ENCODE measurements at regions not wholly inside any gene's neighbourhood (a gene's known extent, or its start where the extent isn't known, plus 50 kb on each side); places are given as distances from the start of the nearest gene placed in this dataset.
"Not testable (repeated sequence)": the region's sequence is repeated elsewhere in the genome, so short reads cannot be mapped to it uniquely, and the experiment has no call there.

DNA sequence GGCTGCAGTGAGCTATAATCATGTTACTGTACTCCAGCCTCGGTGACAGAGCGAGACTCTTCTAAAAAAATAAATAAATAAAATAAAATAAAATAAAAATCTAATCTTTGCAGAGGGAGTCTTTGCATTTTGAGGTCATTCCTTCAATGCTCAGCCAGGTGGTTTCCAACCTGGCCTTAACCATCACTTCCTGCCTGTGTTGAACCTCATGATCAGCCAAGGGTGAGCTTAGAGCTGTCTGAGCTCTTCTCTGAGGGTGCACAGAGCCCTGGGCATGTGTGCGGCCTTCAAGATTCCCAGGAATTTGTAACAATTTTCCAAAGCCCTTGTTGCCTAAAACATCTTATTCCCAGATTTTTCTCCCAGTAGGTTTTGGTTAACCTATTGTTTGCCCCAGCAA is 94.3 kb downstream of the KCNJ12 start:
- not testable (repeated sequence) for DNase-seq (ENCODE audit: low spot score)

DNA sequence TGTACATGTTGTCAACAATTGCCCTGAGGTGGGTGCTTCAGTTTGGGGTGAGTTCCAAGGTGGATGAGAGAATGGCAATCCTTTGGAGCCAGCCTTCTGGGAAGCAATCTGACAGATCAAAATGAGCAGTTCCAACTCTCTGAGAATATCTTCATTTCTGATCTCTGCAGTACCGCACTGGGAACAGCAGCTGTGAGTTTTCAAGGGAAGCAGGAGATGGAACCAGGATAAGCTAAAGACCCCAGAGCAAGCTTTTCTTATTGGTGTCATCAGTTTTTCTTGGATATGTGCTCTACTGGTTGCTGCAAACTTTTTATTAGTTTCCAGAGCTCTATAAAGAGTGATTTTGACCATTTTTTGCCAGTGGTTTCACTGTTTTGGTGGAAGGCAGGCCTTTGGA is 94.7 kb downstream of the KCNJ12 start:
- no peak for DNase-seq (ENCODE audit: low spot score)

DNA sequence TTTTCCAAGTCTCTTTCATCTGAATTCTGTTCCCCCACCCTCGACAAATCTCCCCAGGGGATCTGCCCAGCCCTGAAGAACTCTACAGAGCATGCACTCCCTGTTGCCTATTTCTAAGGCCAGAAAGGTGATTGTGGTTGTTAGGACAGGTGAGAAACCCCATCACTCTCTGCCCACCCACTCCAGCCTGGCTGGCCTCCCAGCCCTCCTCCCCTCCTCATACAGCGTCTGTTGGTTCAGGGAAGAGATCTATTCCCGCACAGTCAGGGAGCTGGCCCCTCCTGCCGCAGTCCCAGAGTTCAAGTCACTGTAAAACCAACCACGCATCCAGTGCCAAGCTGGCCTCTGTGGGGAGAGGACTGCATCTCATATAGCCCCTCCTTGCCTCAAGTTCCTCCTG is 98.7 kb downstream of the KCNJ12 start:
- no peak for DNase-seq (ENCODE audit: low spot score)

DNA sequence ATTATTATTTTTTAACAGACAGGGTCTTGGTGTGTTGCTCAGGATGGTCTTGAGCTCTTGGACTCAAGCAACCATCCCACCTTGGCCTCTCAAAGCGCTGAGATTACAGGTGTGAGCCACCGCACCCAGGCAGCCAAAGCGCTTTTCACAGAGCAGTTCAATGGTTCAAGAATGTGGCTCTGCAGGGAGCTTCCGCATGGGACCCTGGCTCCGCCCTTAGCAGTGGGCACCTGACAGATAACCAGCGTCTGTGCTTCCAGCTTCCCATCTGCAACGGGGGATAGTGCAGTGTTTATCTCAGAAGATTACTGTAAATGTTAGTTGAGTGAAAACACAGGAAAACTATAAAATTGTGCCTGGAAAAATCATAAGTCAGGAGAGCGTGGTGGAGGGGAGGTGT is 99.4 kb downstream of the KCNJ12 start:
- DNase-seq (ENCODE audit: low spot score) = no peak

DNA sequence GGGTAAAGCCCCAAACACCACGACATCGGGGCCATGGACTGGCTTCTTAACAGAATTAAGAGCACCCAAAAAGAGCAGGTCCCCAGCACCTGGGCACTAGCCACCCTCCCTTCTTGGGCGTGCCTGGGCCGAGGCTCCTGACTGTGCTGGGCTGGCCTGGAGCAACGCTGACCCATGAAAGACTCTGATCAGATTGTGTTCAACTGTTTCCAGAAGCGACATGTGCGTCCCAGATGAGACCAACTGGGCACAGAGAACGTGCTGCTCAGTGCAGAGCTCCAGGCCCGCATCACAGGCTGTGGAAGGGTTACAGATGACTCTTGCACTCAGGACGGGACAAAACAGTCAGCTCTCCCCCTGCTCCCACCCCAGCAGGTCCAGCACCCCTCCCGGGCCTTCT is 100.7 kb downstream of the KCNJ12 start:
- no peak for DNase-seq (ENCODE audit: low spot score)

DNA sequence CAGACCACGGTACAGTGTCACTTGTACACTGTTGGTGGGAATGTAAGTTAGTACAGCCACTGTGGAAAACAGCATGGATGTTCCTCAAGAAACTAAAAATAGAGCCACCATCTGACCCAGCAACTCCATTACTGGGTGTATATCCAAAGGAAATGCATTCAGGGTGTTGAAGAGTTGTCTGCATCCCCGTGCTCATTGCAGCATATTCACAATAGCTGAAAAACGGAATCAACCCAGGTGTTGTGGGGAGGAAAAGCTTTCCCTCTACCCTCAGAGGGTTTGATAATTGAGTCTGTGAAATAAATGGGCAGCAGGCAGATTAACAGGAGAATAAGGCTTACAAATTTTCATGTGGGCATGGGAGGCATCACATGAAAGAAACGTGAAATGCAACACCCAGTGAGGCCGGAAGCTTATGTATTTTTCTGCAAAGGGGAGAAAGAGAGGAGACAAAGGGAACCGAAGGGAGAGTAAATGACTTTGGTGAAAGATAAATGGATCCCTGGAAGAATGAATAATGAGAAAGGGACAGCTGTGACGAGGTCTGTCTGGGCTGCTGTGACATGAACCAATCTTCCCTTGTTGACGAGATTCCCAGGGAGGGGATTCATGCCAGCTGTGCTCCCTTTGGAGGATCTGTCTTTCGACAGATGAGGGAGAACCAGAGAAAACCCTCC is 106.2 kb downstream of the KCNJ12 start:
- DNase-seq (ENCODE audit: low spot score) = no peak

DNA sequence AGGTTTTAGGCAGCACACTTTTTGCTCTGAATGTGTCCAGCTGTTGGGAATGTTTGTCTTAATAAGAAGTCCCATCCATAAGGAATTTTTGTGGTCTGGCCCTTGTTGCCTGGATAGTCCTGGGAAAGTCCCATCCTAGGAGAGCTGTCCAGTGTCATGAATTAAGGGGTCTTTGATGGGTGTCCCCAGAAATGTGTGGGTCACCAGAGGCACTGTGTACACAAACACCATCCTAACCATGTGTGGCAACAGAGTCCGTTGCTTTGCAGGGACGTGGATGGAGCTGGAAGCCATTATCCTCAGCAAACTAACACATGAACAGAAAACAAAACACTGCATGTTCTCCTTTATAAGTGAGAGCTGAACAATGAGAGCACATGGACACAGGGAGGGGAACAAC is 111.9 kb downstream of the KCNJ12 start:
- DNase-seq (ENCODE audit: low spot score) = not testable (repeated sequence)

DNA sequence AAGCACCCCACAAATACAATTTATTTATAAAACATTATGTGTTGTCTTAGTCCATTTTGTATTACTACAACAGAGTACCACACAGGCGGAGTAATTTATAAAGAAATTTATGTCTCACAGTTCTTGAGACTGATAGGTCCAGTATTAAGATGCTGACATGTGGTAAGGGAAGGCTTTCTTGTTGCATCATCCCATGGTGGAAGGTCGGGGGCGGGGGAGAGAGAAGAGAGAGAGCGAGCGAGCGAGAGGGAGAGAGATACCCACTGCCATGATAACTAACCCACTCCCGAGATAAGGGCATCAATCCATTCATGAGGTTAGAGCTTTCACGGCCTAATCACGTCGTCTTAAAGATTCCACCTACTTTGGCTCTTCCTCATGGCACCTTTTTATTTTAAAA is 117.8 kb downstream of the KCNJ12 start:
- no peak for DNase-seq (ENCODE audit: low spot score)

DNA sequence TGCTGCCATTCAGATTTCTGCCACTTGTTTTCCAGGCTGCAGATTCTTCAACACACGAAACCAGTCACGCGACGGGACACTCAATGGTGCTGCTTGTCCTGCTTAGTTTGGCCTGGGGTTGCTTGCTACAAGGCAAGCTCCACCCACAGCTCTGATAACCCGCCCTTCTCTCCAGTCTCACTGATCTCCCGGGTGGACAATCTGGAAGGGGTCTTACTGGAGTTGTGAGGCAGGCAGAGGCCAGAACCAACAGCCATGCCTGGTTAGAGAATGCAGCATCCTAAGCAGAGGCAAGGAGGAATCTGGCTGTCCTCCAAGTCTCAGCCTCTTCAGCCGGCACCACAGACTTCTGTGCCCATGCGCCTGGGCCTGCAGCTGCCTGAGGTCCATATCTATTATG is 119.1 kb downstream of the KCNJ12 start:
- no peak for DNase-seq (ENCODE audit: low spot score)

DNA sequence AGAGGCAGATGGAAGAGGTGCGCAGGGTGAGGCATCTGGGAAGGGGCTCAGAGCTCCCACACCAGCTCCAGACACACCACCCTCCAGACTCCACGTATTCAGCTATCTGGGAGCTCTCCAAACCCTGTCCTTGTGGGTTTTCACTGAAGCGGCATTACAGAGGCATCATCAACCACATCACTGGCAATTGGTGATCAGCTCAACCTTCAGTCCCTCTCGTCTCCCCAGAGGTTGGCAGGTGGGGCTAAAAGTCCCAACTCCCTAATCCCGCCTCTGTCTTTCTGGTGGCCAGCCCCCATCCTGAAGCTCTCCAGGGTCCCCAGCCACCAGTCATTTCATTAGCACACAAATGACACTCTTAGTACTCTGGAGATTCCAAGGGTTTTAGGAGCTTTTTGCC is 123.9 kb downstream of the KCNJ12 start:
- no peak for DNase-seq (ENCODE audit: low spot score)

DNA sequence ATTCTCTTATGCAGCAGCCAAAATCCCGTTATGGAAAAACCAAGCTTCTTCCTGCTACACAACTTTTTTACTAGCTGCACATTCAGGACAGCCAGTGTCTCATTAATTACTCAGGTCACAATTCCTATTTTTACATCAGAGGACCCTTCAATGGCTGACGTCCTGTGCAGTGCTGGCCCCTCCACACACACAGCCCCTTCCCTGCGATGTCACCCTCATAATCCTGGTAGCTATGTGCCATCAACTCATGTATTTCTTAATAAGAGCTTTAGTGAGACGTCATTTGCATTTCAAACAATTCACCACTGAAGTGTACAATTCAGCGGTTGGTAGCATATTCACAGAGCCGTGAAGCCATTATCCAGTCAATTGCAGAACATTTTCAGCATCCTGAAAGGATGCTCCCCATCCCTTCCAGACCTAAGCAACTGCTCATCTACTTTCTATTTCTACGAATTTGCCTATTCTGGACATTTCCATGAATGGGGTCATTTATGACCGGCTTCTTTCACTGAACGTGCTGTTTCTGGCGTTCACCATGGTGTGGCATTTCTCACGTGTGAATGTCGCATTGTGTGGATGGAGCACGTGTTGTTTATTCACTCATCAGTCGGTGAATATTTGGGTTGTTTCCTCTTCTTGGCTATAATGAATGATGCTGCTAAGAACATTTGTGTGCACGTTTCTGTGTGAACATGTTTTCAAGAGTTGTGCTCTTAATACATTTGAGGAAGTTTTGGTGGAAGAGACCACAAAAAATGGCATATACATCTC is 126.0 kb downstream of the KCNJ12 start:
- not testable (repeated sequence) for DNase-seq (ENCODE audit: low spot score)

DNA sequence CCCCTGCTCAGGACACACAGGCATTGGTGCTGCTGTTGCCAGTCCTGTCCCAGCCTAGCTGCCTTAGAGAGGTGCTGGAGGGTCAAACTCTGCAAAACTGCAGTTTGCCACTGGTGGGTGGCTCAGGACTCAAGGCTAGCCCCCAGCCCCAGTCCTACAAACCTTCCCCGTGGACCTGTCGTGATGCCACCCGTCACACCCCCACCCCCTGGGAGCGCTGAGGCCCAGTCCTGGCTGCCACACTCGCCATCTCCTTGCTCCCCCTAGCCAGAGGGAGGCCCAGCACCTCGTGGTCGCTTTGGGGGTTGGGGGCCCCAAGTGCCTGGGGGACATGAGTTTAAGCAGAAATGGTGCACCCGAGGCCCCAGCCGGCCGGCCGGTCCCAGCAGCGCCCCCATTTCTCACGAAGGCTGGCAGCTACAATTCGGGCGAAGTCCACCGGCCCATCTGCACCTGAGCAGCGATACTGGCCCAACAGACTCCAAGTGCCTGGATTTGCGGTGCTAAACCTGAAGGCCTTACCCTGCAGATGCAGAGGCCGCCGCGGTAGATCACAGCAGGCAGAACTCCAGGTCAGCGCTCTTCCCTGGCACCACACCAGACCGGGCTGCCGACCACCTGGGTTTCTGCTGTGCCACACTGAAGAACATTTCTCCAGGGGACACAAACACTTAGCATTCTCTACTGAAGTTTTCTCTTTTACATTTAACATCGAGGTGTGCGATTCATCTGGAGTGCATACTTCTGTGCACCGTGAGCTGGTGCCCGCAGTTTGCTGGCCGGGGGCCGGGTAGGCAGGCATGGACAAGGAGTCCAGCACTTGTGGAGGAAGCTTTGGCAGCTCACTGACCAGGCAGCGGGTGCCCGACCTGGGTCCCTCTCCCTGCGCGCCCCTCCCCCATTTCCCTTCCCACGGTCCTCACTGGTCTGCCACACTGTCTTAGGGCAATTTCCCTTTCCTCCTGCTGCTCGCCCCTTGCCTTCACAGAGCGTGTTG is 130.0 kb downstream of the KCNJ12 start:
- DNase-seq (ENCODE audit: low spot score) = no peak

DNA sequence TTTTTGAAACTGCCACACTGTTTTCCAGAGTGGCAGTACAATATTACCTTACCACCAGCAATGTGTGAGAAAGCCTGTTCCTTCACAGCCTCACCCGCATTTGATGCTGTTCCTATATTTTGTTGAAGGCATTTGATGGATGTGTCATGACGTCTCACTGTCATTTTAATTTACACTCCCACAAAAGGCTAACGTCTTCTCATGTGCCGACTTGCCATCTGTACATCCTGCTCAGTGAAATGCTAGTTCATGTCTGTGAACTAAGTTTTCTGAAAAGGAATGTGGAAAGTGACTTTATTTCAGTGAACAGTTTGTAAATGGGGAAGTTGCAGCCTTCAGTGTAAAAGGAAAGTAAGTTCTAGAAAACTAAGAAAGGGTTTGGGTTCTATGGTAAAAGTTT is 131.6 kb downstream of the KCNJ12 start:
- not testable (repeated sequence) for DNase-seq (ENCODE audit: low spot score)

DNA sequence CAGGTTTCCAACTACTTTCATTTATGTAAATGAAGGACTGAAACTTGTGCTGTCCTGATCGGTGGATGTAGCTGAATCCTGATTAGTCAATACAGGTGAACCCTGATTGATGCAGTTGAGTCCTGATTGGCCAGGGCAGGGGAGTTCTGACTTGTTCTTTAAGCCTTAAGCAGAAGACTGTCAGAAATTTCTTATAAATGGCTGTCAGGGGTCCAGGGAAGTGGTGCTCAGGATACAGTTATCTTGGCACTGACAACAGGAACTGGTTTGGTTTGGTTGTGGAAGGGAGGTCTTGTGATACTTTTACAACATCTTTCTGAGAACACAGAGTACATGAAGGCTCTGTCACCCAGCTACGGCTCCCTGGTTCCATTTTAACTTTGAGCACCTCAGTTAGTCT is 132.1 kb downstream of the KCNJ12 start:
- DNase-seq (ENCODE audit: low spot score) = no peak

DNA sequence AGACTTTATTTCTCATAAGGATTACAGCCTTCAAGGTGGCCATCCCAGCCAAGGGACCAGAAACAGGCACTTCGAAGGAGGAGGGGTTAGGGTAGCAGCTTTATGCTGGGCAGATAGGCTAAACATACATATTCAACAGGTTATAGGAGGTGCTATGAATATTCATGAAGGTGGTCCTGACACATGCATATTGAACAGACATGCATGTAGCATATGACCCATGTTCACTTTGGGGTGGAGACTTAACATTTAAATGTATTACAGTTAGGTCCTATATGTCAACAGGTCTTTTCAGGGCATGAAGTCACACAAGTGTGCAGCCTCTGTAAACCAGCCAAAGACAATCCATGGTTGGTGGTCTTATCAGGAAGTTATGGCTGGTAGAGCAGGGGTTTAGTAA is 133.2 kb downstream of the KCNJ12 start:
- DNase-seq (ENCODE audit: low spot score) = not testable (repeated sequence)

DNA sequence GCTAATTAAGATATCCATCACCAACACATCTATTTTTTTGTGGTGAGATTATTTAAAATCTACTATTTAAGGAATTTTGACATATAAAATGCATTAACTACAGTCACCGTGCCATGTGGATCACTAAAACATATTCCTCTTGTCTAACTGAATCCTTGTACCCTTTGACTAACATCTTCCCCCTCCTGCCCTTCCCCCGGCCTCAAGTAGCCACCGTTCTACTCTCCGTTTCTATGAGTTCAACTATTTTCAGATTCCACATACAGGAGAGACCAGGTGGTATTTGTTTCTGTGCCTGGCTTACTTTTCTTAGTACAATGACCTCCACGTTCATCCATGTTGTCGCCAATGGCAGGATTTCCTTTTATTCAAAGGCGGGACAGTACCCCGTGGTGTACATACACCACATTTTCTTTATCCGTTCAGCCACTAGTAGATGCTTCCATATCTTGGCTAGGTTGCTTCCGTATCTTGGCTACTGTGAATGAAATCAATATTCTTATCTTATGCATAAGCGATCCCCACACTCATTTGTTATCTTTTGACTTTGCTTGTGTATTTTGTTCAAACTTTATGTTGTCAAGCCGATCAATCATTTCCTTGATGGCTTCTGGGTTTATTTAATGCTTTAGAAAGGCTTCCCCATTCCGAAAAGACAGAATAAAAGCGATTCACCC is 134.7 kb downstream of the KCNJ12 start:
- no peak for DNase-seq (ENCODE audit: low spot score)

DNA sequence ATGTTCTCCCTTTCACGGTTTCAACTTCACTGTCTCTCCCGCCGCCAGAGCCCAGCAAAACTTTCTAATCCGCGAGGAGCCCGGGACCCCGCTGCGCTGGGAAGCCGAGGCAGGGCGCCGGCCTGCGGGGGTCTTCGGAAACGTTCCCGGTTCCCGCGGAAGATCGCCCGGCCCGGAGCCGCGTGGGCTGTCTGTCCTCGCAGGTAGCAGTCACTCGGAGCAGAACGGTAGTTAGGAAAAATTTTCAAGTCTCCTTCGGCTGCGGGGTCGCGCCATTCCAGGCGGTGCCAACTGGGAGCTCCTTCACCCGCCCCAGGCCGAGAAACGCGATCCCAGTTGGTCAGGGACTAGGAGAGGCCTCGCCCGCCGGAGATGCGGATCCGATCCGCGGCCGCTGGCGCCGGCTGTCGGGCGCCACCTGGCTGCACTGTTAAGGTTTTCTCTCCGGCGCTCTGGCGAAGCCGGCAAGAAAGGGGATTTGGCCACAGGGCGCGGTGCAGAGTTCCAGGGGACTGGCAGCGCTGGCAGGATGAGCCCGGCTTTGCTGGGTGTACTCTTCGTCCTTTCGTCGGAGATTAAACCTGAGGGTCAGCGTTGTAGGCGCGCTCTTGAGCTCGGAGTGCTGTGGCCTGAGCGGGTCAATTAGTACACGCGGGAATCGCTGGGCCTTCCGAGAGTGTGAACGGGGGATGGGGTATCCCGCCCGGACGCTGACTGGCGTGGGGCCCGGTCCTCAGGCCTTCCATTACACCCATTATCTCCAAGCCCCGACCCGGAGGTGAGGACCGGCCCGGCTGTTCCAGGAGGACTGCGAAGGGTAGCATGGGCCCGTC is 135.4 kb downstream of the KCNJ12 start:
- DNase-seq (ENCODE audit: low spot score) = peak; percentile 59

DNA sequence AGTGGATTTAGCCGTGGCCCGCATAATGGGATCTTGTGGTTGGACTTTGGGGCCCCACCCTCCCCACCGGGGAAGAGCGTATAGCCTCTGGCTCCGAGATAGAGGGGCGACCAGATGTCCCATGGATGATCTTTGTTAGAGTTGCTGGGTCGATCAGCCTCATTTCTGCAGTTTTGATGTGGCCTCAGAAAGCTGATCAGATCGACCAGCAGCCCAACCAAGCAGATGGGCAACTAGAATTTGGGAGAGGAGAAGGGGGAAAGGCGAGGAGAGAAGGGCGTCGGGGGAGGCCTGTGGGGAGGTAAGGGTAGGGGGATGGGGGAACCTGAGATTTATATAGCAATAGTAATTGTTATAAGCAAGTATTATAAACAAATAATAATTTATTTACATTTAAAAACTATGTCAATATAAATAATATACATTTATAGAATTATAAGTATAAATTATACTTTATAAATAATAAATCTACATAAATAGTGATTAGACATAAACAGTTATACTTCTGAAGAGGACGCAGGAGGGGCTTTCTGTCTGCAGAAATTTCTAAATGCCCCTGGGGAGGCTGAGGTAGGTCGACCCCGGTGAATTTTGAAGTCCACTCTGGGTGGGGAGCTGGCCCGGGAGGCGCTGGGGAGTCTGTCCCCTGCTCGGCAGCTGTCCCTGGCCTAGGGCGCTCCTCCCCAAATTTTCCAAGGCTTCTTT is 136.3 kb downstream of the KCNJ12 start:
- no peak for DNase-seq (ENCODE audit: low spot score)

DNA sequence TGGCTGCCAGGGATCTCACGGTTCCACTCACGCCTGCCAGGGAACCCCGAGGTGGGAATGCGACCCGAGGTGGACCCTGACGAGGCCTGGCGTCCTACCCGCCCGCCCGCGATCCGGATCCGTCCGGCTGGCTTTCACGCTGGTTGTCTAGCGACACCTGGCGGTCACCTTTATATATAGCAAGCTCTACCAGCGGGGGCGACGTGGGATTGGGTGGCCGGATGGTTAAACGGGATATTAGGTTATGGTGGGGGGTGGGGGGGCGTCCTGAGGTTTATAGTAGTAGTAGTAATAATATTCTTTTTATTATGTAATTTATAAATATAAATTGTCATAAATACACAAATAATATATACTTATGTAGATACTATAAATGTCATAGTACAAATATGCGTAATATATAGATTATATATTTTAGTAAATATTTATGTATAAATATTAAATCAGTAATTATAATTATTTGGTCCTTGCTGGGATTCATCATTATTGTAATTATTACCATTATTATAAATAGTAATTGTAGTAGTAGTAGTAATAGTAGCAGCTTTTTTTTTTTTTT is 136.9 kb downstream of the KCNJ12 start:
- DNase-seq (ENCODE audit: low spot score) = peak; percentile 79

DNA sequence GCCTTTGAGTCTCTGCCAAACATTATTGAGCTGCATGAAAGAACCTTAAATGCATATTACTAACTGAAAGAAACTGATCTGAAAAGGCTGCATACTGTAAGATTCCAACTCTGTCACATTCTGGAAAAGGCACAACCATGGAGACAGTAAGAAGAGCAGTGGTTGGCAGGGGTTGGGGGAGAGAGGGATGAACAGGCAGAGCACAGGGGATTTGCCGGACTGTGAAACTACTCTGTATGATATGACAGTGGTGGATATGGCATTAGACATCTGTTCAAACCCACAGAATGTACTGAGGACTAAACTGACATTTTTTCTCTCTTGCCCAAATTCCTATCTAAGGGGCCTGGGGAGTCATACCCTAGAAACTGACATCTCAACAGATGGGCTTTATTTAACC is 138.4 kb downstream of the KCNJ12 start:
- DNase-seq (ENCODE audit: low spot score) = not testable (repeated sequence)

Data from CD4-positive, alpha-beta T cell treated with Interleukin-2 at 100 ng/mL for 4 hours (primary cell).